NB4 (cell line): ENCODE measurements at regions not wholly inside any gene's neighbourhood (a gene's known extent, or its start where the extent isn't known, plus 50 kb on each side); places are given as distances from the start of the nearest gene placed in this dataset.
A peak's percentile ranks its signal among the peaks of the same experiment; 100 is the strongest.

Experiments used
- DNase-seq: peaks from one replicate; pipeline ENCODE4 v3.0.0; 2010; ENCODE audit warnings: low read depth
- H3K4me3 ChIP-seq: one replicate; pipeline ENCODE4 v1.5.1; 2011; ENCODE audit warnings: mild to moderate bottlenecking, low read depth, low read length, moderate library complexity
- CTCF ChIP-seq: IDR thresholded peaks from one replicate; pipeline ENCODE4 v1.5.1; 2012; ENCODE audit warnings: low read depth, low read length
- MAX ChIP-seq: IDR thresholded peaks from 2 replicates; pipeline ENCODE4 v1.6.1; 2011; ENCODE audit warnings: low read depth, low read length
- MYC ChIP-seq: IDR thresholded peaks from 2 replicates; pipeline ENCODE4 v1.6.1; 2011; ENCODE audit warnings: low read depth, low read length
- POLR2A ChIP-seq: IDR thresholded peaks from 2 replicates; pipeline ENCODE4 v1.6.1; 2011; ENCODE audit warnings: mild to moderate bottlenecking; ENCODE audit not compliant: insufficient read length; ENCODE audit errors: extremely low read depth

GRCh38 chr1:69295265-69295664 lies 272.5 kb upstream of the LRRC7 start:
- no peak overlapping the region for H3K4me3 ChIP-seq
- no peak for DNase-seq
- TF ChIP-seq MYC = no peak
- no peak for TF ChIP-seq POLR2A

- H3K4me3 ChIP-seq = no peak overlapping the region
- DNase-seq = peak; percentile 39
- TF ChIP-seq MAX (peak; percentile 21; the same call in 1 of the 2 replicates), CTCF (peak; percentile 57), MYC (no peak), POLR2A (no peak)
Measured at GRCh38 chr1:69305621-69306020, 262.1 kb upstream of the LRRC7 start.

GRCh38 chr1:69312055-69312732 lies 255.5 kb upstream of the LRRC7 start:
- DNase-seq = no peak
- no peak for TF ChIP-seq MYC
- TF ChIP-seq MAX = no peak
- no peak for TF ChIP-seq CTCF
- TF ChIP-seq POLR2A = no peak
- H3K4me3 ChIP-seq = no peak overlapping the region

GRCh38 chr1:69313118-69313517 lies 254.6 kb upstream of the LRRC7 start:
- no peak for TF ChIP-seq POLR2A
- TF ChIP-seq CTCF = no peak
- no peak for TF ChIP-seq MYC
- TF ChIP-seq MAX = no peak
- H3K4me3 ChIP-seq = no peak overlapping the region
- no peak for DNase-seq

- TF ChIP-seq CTCF (no peak), POLR2A (no peak), MYC (no peak), MAX (no peak)
- no peak for DNase-seq
- no peak overlapping the region for H3K4me3 ChIP-seq
Measured at GRCh38 chr1:69315416-69315815, 252.3 kb upstream of the LRRC7 start.

- no peak overlapping the region for H3K4me3 ChIP-seq
- TF ChIP-seq MYC = no peak
- no peak for TF ChIP-seq CTCF
- no peak for TF ChIP-seq POLR2A
- TF ChIP-seq MAX = no peak
- no peak for DNase-seq
Measured at GRCh38 chr1:69315823-69316222, 251.9 kb upstream of the LRRC7 start.
